GM10248 (cell line): ENCODE measurements at regions not wholly inside any gene's neighbourhood (a gene's known extent, or its start where the extent isn't known, plus 50 kb on each side); places are given as distances from the start of the nearest gene placed in this dataset.

Experiments used
- CTCF ChIA-PET: fragments of 300-600 bp; sonication (Branson Sonifier 250); formaldehyde crosslinking; extraction: SDS; loops from one replicate; lab custom pipeline; 2021; ENCODE audit warnings: antibody characterized with exemption; lab: Yijun Ruan, JAX
- POLR2A ChIA-PET: fragments of 350-650 bp; sonication (Branson Sonifier 250); formaldehyde crosslinking; extraction: SDS; loops from one replicate; lab custom pipeline; 2020; ENCODE audit warnings: antibody characterized with exemption; lab: Yijun Ruan, JAX
- DNase-seq: peaks from one replicate; pipeline ENCODE4 v3.0.0; 2012; ENCODE audit errors: extremely low spot score
- TF ChIP-seq, protein P1 (sequence below): IDR thresholded peaks from 2 replicates; pipeline ENCODE4 v1.5.1; 2012; ENCODE audit warnings: mild to moderate bottlenecking, low read depth; ENCODE audit errors: extremely low read depth, missing control alignments, control extremely low read depth

DNA sequence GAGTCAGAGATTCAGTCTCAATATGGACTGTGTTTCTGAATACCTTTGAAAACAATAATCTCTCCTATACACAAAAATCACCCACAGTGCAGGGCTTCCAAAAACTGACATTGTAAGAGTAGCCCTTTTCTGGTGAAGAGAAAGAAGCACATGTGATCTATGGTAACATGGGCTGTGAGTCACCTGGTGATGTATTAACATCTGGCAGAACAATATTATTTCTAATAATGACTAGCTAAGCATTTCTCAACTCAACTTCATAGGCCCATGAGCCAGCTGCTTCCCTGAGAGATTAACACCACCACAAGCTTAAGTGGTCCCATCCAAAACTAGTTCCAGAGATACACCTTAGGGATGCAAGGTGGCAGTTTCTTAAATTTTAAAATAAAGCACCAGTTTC, 331.0 kb upstream of the NRP1 start:
- DNase-seq, result no peak
- TF ChIP-seq, protein P1, sequence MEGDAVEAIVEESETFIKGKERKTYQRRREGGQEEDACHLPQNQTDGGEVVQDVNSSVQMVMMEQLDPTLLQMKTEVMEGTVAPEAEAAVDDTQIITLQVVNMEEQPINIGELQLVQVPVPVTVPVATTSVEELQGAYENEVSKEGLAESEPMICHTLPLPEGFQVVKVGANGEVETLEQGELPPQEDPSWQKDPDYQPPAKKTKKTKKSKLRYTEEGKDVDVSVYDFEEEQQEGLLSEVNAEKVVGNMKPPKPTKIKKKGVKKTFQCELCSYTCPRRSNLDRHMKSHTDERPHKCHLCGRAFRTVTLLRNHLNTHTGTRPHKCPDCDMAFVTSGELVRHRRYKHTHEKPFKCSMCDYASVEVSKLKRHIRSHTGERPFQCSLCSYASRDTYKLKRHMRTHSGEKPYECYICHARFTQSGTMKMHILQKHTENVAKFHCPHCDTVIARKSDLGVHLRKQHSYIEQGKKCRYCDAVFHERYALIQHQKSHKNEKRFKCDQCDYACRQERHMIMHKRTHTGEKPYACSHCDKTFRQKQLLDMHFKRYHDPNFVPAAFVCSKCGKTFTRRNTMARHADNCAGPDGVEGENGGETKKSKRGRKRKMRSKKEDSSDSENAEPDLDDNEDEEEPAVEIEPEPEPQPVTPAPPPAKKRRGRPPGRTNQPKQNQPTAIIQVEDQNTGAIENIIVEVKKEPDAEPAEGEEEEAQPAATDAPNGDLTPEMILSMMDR, result no peak
- CTCF ChIA-PET, result interaction anchor here (1.3 kb wide), 1 partner anchor 9 kb away, joined by 4 read pairs; no protein-coding TSS in a partner anchor
- POLR2A ChIA-PET, result no interaction called here

DNA sequence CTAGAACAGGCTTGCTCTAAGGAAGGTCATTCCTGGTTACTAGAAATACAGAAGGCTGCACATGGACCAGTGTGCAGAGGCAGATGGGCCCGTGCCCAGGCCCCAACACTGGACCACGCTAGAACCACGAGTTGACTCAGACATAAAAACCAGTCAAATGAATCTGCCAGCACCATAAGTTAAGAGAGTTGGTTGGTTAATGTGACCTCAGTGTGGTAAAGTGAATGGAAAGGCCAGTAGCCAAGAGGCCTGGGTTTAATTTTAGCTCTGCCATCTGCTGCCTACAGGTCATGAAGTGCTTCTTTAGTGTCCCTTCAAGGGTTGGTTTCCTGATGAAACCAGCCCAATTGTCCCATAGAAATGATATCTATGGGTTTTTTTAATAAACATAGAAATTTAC, 329.6 kb upstream of the NRP1 start:
- DNase-seq, result no peak
- ChIA-PET CTCF (interaction anchor here (1.1 kb wide), 1 partner anchor 9 kb away, joined by 3 read pairs; no protein-coding TSS in a partner anchor), POLR2A (no interaction called here)
- TF ChIP-seq, protein P1, result no peak

DNA sequence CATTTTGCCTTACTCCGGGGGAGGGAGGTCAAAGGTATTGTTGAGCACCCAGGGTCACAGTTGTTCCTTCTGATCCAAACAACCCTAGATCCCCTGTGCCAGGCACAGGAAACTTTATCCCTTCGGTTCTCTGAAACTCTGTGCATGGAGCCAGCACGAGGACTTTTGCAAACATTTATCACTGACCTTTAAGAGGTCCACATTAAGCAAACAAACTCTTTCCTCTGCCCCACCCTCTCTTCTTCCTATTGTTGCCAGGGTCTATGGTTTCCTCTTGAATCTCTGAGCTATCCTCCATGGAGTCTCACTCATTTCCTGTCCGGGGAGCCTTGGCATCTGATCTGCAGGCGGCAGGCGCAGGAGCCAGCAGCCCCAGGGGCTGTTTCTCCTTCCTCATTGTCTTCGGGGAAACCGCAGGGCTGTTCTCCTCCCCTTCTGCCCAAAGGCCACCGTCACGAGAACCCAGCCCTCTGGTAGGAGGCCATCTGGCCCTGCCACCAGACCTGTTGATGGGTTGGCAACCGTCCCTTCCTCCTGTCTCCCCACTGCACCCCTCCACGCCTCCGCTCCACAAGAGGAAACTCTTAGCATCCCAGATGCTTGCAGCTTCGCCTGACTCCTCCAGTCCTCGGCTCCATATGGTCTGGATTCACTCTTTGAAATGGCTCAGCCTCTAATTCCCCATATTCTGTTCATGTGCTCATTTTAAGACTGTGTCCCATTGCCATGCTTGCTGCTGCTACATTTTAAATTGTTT, 327.3 kb upstream of the NRP1 start:
- ChIA-PET CTCF (no interaction called here), POLR2A (no interaction called here)
- TF ChIP-seq, protein P1, result no peak
- no peak for DNase-seq

DNA sequence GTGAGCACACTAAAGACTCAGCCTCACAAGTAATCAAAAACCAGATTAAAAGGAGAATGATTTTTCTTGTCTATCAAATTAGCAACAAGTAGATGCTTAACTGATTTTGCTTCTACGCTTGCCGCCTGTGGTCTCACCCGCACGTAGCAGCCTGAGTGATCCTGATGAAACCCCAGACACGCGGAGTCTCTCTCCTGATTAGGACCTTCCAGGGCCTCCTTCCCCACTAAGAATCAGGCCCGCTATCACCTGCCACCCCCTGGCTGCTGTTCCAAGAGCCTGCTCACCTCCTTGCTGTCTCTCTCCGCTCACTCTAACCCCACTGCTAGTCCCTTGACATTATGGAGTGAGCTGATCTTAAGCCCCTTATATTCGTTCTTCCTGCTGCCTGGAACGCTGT, 325.9 kb upstream of the NRP1 start:
- POLR2A ChIA-PET, result no interaction called here
- TF ChIP-seq, protein P1, result no peak
- no peak for DNase-seq
- CTCF ChIA-PET, result no interaction called here

DNA sequence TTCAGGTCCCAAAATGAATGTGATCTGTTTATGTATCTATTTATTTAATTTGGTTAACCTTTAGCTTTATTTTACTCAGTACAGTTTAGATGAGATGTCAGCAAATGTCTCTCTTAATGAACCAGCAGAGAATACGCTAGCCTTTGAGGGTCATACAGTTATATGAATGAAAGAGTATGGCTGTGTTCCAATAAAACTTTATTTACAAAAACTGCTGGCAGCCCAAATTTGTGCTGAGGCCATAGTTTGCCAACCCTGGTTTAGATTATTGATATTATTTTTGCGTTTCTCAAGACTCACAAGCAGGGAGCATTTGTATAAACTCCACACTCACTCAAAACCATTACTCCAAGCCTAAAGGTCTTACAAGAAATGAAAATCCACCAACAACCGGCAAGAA, 323.4 kb upstream of the NRP1 start:
- DNase-seq, result no peak
- ChIA-PET CTCF (no interaction called here), POLR2A (no interaction called here)
- TF ChIP-seq, protein P1, result no peak

DNA sequence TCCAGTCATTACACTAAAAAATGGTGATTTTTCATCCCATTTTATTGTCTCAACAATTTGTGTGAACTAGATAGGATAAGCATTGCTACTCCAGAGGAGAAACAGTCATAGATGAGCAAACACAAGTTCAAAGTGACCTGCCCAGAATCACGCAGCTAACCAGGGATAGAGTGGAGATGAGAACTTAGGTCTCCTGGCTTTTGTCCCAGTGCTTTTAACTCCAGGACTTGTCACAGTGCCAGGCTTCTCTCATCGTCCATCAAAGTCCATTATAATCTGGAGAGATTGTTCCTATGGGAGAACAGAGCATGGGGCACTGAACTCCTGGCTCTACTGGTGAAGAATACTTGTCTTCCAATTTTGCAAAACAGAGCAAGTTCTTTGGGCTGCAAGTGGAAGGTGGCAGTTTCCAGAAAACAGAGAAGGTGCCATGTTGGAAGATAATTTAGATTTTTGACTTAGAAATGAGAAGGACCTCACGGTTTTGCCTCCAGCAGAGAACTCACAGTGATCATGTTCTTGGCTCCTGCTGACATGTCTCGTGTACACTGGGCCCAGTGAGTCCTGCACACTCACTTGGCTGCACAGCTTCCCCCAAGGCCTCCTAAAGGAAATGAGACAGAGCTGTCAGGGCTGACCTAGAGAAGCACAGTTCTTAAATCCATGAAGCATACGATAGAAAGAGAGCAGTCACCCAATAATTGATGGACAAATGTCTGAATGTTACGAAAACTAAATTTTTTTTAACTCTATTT, 322.9 kb upstream of the NRP1 start:
- POLR2A ChIA-PET, result no interaction called here
- CTCF ChIA-PET, result no interaction called here
- TF ChIP-seq, protein P1, result no peak
- DNase-seq, result no peak
